Stimulated activated CD8-positive, alpha-beta memory T cell treated with anti-CD3 and anti-CD28 coated beads, Interleukin-12 subunit alpha, Interleukin-12 subunit beta, amount 100 ng/mL, for 4 hours (primary cell): ENCODE measurements at regions not wholly inside any gene's neighbourhood (a gene's known extent, or its start where the extent isn't known, plus 50 kb on each side); places are given as distances from the start of the nearest gene placed in this dataset.
"Not testable (repeated sequence)": the region's sequence is repeated elsewhere in the genome, so short reads cannot be mapped to it uniquely, and the experiment has no call there.

ENCODE experiments used
- DNase-seq: peaks from one replicate; pipeline ENCODE4 v3.0.0-alpha.2; 2020; ENCODE audit warnings: low read depth

GRCh38 chr7:28329661-28330363 lies 82.5 kb upstream of the CREB5 start:
- DNase-seq = no peak

GRCh38 chr7:28330384-28331070 lies 81.8 kb upstream of the CREB5 start:
- DNase-seq = no peak

DNA sequence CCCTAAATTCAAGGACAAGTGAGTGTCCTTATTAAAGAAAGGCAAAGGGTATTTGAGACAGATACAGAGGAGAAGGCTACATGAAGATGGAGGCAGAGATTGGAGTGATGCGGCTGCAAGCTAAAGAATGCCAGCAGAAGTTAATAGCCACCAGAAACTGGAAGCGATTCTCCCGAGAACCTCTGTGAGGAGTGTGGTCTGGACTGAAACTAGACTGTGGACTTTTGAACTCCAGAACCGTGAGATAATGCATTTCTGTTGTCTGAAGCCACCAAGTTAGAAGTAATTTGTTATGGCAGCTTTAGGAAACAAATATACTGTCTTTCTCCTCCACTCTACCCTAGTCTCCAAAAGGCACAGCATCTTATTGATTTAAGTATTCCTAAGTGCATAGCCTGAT lies 80.3 kb upstream of the CREB5 start:
- DNase-seq = no peak

DNA sequence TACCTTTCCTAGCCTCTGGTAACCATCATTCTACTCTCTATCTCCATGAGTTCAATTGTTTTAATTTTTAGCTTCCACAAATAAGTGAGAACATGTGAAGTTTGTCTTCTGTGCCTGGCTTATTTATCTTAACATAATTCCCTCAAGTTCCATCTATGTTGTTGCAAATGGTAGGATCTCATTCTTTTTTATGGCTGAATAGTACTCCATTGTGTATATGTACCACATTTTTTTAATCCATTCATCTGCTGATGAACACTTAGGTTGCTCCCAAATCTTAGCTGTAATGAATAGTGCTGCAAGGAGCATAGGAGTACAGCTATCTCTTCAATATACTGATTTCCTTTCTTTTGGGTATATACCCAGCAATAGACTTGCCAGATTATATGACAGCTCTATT lies 78.8 kb upstream of the CREB5 start:
- not testable (repeated sequence) for DNase-seq

GRCh38 chr7:28336806-28337205 lies 75.5 kb upstream of the CREB5 start:
- DNase-seq = no peak

- no peak for DNase-seq
Observed at GRCh38 chr7:28338041-28338440, 74.3 kb upstream of the CREB5 start.

DNA sequence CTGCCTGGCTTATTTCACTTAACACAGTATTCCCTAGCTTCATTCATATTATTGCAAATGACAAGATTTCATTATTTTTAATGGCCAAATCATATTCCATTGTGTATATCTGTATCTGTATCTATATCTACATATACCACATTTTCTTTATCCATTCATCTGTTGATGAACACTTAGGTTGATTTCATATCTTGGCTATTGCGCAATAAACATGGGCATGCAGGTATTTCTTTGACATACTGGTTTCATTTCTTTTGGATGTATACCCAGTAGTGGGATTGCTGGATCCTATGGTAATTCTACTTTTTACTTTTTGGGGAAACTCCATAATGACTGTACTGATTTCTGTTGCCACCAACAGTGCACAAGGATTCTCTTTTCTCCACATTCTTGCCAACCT lies 68.9 kb upstream of the CREB5 start:
- no peak for DNase-seq

- DNase-seq = no peak
Observed at GRCh38 chr7:28346256-28346655, 66.1 kb upstream of the CREB5 start.

DNA sequence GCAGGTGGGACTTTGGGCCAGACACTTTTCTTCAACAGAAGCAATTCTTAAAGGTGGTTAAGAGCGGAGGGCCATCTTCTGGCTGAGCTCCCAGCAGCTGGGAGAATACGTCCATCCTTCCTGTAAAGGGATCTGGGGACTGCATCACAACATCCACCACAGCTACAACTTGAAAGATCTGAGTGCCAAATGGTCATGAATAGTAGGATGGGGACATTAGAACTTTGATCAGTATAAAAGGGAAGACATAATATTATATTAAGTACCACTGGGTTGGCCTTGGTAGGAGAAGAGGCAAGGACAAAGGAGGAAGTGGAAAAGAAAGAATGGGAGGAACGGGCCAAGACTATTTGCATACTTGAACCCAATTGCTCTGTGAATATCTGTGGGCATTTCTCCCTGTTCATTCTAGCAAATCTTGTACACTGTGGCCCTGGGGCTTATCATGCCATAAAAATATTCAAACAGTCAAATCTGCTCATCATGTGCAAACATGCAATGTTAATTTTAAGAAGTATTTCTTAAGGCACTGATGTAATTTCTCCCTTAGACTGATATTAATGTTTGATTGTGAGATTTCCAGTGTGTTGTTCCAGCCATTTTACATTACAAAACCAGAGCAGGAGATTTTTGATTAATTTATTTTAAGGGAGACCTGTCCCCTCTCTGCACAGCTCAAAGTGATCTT lies 65.5 kb upstream of the CREB5 start:
- DNase-seq = no peak

- no peak for DNase-seq
Observed at GRCh38 chr7:28347475-28348318, 64.6 kb upstream of the CREB5 start.

DNA sequence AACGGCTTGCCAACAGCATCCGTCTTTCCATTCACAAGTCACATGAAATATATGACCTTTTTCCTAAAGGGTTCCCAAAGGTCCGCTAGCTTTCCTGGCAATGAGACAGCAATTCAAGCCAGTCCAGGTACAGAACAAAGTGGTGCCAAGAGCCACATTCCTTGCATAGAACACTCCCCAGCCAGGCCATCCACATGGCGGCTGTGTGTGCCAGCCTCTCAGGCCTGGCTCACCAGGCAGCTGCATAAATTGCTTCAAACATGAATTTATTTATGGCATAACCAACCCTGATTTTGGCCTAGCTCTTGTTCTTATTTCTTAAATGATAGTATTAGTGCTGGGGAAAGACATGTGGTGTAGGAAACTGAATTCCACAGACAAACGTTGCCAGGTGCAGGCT lies 63.7 kb upstream of the CREB5 start:
- no peak for DNase-seq

DNA sequence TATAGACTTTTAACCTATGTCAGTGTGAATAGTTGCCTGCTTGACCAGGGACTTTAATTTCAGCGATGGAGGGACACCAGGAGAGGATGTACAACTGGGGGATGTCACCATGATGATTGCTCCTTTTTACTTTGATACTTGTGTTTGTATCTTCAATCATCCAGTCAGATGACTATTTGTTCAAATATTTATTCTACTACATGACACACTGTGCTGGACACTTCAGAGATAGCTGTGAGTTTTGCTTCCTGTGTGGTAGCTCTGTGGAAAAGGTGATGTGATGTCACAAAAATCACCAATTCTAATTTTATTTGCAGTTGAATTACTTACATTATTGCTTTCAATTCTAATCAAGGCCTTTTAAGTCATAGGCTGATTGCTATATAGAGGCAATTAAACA lies 62.7 kb upstream of the CREB5 start:
- DNase-seq = no peak

DNA sequence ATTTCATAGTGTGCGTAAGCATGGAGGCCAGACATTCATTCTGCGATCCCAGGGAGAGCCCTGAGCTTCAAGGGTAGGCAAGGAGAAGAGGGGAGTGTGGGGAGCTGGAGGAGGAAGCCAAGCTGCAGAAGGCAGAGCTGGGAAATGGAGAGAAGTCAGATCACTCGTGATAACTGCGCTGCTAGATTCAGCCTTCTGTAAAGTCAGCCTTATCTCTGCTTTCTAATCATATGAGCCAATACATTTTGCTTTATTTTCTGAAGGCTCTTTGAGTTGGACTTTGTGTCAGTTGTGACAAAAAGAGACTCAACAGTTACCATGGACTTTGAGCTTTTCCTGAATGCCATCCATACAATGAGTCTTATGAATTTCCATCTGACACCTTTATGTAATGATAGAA lies 61.7 kb upstream of the CREB5 start:
- no peak for DNase-seq

DNA sequence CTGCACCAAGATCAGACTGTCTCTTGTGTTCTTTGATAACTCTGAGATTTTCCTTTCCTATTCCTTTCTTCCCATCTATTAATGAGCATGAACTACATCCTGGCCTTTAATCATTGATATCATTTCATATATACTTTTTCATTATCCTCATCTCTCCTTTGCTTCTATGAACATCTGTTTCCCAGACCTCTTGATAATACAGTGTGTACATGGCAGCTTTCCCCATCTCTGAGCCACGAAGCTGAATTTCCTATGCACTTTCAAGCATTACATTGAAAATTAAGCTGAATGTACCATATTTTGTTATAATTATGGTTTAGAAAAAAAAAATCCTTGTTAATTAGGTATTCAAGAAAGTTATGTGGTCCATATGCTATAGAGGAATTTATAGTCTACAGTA lies 60.9 kb upstream of the CREB5 start:
- DNase-seq = no peak

DNA sequence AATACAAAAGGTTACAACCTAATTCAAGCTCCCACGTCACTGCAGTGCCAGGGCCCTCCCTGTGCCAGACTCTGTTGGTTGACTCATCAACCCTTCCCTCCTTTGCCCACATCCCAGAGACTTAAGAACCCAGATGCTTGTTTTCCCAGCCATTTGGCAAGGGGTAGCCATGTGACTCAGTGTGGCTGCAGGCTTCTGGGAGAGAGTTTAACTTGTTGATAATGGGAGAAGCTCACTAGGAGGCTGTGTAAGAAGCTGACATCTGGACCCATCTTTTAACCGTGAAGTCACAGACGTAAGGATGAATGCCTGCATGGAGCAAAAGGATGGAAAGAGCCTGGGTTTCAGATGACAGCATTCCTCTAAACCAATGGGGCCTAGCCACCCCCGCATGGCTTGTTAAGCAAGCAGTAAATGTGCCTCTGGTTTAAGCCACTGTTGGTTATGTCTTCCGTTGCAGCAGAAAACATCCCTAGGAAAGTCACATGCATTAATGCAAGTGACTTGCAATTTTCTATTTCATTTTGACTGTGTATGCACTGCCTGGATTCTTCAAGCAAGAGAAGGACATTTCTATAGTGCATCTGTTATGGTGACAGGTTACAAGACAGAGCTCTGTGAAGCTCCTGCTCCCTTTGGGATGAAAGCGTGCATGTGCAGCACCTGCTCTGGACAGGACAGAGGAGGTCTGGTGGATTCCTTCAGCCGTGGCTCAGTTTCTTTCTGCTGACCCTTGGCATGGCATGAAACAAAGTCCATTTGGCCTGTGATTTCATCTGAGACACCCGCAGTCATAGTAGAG lies 57.5 kb upstream of the CREB5 start:
- DNase-seq = no peak

DNA sequence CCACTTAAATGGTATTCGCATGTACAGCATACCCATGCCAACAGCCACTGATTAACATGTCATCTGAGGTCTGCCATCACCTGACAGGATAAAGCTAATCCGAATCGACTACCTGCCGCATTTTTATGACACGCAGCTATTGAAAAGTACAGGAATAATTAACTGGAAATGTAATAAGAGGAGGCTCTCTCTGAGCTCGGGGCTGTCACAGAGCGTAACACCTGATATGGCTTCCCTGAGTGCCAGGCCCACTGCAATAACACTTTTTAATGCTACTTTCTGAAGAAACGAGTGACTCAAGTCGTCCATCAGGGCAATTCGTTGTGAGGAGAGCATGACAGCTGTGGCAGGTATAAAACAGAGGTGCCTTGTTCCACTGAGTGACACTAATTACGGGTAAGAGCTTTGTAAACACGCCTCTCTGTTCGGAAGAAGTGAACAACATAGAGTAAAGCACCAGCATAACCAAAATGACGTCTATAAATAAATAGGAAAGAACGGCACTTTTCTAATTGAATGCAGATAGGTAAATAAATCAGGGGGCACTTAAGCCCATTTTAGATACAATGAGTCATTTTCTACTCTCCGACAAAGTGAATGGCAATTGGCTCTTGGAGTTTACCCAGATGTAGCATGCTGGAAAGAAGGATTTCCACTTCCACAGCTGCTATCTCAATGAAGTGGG lies 56.5 kb upstream of the CREB5 start:
- no peak for DNase-seq

DNA sequence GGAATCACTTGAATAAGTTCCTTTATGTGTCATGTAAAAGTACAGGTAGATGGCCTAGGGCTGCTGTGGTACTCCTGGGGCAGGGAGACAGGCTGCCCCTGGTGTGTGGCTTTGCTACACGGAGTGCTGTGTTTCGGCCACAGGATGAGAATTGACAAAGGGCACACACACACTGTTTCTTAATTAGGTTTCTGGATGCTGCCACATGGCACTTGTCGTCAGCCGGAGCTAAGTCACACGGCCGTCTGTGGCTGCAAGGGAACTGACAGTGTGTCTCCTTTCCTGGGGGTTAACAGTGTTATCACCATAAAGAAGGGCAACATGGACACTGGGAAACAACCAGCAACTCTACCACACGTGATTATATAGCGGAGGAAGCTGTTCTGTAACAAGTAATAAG lies 55.7 kb upstream of the CREB5 start:
- DNase-seq = no peak

GRCh38 chr7:28358423-28358868 lies 53.9 kb upstream of the CREB5 start:
- no peak for DNase-seq

DNA sequence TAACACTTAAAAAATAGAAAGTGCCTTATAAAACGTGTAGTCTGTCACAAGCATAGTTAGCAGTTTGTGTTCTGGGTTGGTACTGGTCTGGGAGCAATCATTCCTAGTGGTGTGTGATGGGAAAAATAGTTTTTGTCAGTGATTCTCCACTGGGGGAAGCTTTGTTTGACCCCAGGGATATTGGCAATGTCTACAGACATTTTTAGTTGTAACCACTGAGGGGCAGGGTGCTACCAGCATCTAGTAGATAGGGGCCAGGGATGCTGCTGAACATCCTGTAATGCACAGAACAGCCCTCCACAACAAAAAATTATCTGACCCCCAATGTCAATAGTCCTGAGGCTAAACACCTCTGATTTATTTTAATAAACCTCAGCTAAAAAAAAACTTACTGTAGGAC lies 51.6 kb upstream of the CREB5 start:
- no peak for DNase-seq

DNA sequence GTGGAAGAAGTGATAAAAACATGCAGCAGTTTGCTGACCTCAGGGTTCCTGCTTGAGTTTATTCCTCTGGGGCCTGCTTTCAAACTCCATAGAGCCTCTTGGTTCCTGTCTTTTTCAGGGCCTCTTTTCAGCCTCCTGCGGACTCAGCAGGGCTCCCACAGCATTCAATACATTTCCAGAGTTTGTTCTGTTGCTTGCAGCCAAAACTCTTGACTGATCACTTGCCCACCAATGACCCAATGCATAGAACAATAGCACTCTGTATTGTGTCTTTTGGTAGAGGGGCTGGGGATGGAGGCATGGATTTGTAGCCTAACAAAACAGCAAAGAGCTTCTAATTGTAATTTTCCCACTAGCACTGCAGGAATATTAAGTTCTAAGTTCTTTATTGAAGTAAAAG lies 50.8 kb upstream of the CREB5 start:
- DNase-seq = no peak

DNA sequence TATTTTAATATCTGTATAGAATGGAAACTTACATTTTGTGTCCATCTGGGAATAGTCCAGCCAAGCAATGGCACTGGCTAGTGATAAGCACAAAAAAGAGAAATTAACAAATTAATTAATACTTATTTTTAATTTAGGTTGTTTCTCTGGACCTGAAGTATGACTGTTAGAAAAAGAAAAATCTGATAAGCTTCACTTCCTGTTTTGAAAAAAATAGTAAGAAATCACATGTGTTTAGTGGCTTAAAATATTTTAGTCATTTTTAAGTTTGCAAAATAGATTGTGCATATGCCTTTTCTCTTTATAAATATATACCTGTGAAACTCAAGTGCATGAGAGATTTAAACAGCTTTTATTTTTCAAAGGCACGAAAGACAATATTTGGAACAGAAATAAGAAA lies 50.1 kb upstream of the CREB5 start:
- DNase-seq = no peak
